Stimulated activated CD4-positive, alpha-beta T cell treated with anti-CD3 and anti-CD28 coated beads, Interleukin-15, amount 100 ng/mL, for 24 hours (primary cell): ENCODE measurements at regions not wholly inside any gene's neighbourhood (a gene's known extent, or its start where the extent isn't known, plus 50 kb on each side); places are given as distances from the start of the nearest gene placed in this dataset.
A peak's percentile ranks its signal among the peaks of the same experiment; 100 is the strongest.
"Not testable (repeated sequence)": the region's sequence is repeated elsewhere in the genome, so short reads cannot be mapped to it uniquely, and the experiment has no call there.

ENCODE experiments used
- DNase-seq: peaks from one replicate; pipeline ENCODE4 v3.0.0-alpha.2; 2020

- DNase-seq: not testable (repeated sequence)
These were observed 84.3 kb downstream of the IRS2 start for GRCh38 chr13:109702030-109702597.

- DNase-seq: no peak
These were observed 86.2 kb downstream of the IRS2 start for GRCh38 chr13:109700176-109700575.

GRCh38 chr13:109699628-109700071, 86.7 kb downstream of the IRS2 start:
- DNase-seq: no peak

GRCh38 chr13:109698779-109699178, 87.6 kb downstream of the IRS2 start:
- DNase-seq: no peak

GRCh38 chr13:109697936-109698335, 88.4 kb downstream of the IRS2 start:
- DNase-seq: no peak

- DNase-seq: no peak
These were observed 90.8 kb downstream of the IRS2 start for GRCh38 chr13:109695402-109696190.

GRCh38 chr13:109694972-109695371, 91.4 kb downstream of the IRS2 start:
- DNase-seq: peak; percentile 6

- DNase-seq: no peak
These were observed 93.2 kb downstream of the IRS2 start for GRCh38 chr13:109693213-109693612.

- DNase-seq: no peak
These were observed 94.7 kb downstream of the IRS2 start for GRCh38 chr13:109691689-109692088.

- no peak for DNase-seq
These were observed 98.6 kb downstream of the IRS2 start for GRCh38 chr13:109687559-109688448.

- DNase-seq: no peak
These were observed 101.2 kb downstream of the IRS2 start for GRCh38 chr13:109685203-109685602.

GRCh38 chr13:109684824-109685202, 101.6 kb downstream of the IRS2 start:
- no peak for DNase-seq

- DNase-seq: no peak
These were observed 102.1 kb downstream of the IRS2 start for GRCh38 chr13:109684084-109684823.

GRCh38 chr13:109682534-109683244, 103.7 kb downstream of the IRS2 start:
- DNase-seq: no peak

GRCh38 chr13:109680930-109681329, 105.5 kb downstream of the IRS2 start:
- no peak for DNase-seq

- DNase-seq: no peak
These were observed 106.1 kb downstream of the IRS2 start for GRCh38 chr13:109680288-109680687.

- no peak for DNase-seq
These were observed 107.9 kb downstream of the IRS2 start for GRCh38 chr13:109678459-109678858.

GRCh38 chr13:109677206-109677605, 109.2 kb downstream of the IRS2 start:
- no peak for DNase-seq

GRCh38 chr13:109673477-109673876, 112.9 kb downstream of the IRS2 start:
- DNase-seq: no peak

GRCh38 chr13:109672545-109672944, 113.8 kb downstream of the IRS2 start:
- no peak for DNase-seq

- DNase-seq: no peak
These were observed 114.5 kb downstream of the IRS2 start for GRCh38 chr13:109671919-109672318.

- no peak for DNase-seq
These were observed 115.6 kb downstream of the IRS2 start for GRCh38 chr13:109670776-109671175.
